ENCODE measurements at regions not wholly inside any gene's neighbourhood (a gene's known extent, or its start where the extent isn't known, plus 50 kb on each side); places are given as distances from the start of the nearest gene placed in this dataset.

DNA sequence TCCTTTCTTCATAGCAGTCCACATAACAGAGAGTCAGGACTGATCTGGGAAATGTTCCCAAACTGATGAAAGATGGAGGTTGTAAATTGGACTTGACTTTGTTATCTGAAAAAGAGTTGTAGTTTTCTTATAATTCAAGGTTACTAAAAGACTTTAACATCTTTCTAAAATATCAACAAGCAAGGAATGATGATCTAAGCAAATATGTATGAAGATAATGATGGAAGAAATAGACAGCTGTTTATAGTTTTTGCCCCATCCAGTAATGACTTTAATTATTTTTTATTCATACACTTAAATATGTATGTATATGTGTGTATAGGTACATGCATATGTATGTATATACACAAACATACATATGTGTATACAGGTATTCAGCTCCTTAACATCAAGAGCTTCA lies 411.1 kb upstream of the SPOCK3 start:
- TF ChIP-seq POLR2AphosphoS5 (IDR thresholded peaks at IDR 0.05): no peak
- TF ChIP-seq, protein P1, sequence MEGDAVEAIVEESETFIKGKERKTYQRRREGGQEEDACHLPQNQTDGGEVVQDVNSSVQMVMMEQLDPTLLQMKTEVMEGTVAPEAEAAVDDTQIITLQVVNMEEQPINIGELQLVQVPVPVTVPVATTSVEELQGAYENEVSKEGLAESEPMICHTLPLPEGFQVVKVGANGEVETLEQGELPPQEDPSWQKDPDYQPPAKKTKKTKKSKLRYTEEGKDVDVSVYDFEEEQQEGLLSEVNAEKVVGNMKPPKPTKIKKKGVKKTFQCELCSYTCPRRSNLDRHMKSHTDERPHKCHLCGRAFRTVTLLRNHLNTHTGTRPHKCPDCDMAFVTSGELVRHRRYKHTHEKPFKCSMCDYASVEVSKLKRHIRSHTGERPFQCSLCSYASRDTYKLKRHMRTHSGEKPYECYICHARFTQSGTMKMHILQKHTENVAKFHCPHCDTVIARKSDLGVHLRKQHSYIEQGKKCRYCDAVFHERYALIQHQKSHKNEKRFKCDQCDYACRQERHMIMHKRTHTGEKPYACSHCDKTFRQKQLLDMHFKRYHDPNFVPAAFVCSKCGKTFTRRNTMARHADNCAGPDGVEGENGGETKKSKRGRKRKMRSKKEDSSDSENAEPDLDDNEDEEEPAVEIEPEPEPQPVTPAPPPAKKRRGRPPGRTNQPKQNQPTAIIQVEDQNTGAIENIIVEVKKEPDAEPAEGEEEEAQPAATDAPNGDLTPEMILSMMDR (IDR thresholded peaks at IDR 0.05 in 8 of 11, conservative IDR thresholded peaks at IDR 0.05 in 3 of 11): no peak

All from spleen (tissue), 7 donors.